Ascending aorta (tissue), 2 donors: ENCODE measurements at regions not wholly inside any gene's neighbourhood (a gene's known extent, or its start where the extent isn't known, plus 50 kb on each side); places are given as distances from the start of the nearest gene placed in this dataset.

Source experiments
- DNase-seq, 2 donors: peaks; one replicate each; pipeline ENCODE4 v3.0.0-alpha.2; 2019; ENCODE audit warnings: low spot score in 2 of 2
- H3K27ac ChIP-seq, 2 donors: fragments of 200-600 bp; sonication (generic); one replicate each; pipeline ENCODE4 v1.5.1; 2016 to 2017; ENCODE audit warnings: mild to moderate bottlenecking in 1 of 2
- H3K27me3 ChIP-seq: fragments of 200-600 bp; sonication (generic); one replicate; pipeline ENCODE4 v1.5.1; 2017
- H3K36me3 ChIP-seq, 2 donors: fragments of 200-600 bp; sonication (generic); one replicate each; pipeline ENCODE4 v1.5.1; 2016
- H3K4me1 ChIP-seq, 2 donors: fragments of 200-600 bp; sonication (generic); one replicate each; pipeline ENCODE4 v1.5.1; 2016 to 2017; ENCODE audit warnings: mild to moderate bottlenecking in 1 of 2
- H3K4me3 ChIP-seq, 2 donors: fragments of 200-600 bp; sonication (generic); one replicate each; pipeline ENCODE4 v1.5.1; 2016 to 2017; ENCODE audit warnings: mild to moderate bottlenecking in 1 of 2
- H3K9me3 ChIP-seq, 2 donors: fragments of 200-600 bp; sonication (generic); one replicate each; pipeline ENCODE4 v1.5.1; 2016
- intact Hi-C: fragments of 100-400 bp; cut with DNase I; formaldehyde crosslinking; loops from one replicate; pipeline ENCODE4 v1.15.1; 2023
- TF ChIP-seq, protein P1 (sequence below), 3 experiments: fragments of 200-600 bp in 2 of 3; fragments of 450-650 bp in 1 of 3; sonication (generic) in 2 of 3; IDR thresholded peaks; one replicate each; pipeline ENCODE4 v1.5.1; 2016 to 2019; ENCODE audit warnings: antibody characterized with exemption in 3 of 3, mild to moderate bottlenecking in 1 of 3, moderate library complexity in 1 of 3

DNA sequence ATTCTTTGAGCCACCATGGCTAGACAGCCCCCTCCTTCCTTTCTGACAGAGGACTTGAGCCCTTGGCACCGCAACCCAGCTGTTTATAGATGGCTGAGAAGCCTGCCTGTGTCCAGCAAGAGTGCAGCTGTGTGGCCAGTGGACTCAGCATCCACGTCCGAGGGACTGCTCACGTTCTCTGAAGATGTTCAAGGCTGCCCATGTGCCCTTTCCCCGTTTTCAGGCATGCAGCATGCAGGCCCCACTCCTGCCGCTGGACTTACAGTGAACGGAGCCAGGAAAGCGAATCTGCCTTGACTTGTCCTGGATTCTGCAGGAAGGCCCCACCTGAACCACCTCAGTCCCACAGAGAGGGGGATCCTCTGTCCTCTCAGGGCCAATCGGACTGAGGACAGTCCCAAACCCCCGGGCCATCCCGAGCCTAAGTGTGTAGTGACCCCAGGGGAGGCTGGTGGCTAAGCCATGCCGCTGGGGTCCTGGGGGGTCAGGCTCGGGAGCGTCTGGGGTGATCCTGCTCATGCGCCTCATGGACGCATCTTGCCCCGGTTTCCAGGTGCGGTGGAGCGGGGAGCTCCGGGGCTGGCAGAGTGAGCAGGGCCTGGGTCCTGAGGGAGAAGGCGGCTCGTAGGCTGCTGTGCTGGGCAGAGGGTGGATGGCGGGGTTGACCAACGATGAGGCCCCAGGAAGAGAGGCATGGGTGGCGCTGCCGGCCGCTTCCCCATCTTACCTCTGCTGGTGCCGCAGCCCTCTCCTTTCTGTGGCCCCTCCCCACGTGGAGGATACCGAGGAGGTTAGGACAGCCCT lies 170.7 kb downstream of the CTTN start:
- TF ChIP-seq, protein P1, sequence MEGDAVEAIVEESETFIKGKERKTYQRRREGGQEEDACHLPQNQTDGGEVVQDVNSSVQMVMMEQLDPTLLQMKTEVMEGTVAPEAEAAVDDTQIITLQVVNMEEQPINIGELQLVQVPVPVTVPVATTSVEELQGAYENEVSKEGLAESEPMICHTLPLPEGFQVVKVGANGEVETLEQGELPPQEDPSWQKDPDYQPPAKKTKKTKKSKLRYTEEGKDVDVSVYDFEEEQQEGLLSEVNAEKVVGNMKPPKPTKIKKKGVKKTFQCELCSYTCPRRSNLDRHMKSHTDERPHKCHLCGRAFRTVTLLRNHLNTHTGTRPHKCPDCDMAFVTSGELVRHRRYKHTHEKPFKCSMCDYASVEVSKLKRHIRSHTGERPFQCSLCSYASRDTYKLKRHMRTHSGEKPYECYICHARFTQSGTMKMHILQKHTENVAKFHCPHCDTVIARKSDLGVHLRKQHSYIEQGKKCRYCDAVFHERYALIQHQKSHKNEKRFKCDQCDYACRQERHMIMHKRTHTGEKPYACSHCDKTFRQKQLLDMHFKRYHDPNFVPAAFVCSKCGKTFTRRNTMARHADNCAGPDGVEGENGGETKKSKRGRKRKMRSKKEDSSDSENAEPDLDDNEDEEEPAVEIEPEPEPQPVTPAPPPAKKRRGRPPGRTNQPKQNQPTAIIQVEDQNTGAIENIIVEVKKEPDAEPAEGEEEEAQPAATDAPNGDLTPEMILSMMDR (IDR thresholded peaks at IDR 0.05): no peak
- H3K27ac ChIP-seq: peak overlapping the region; percentile 50 to 70
- H3K36me3 ChIP-seq: no peaks in the 10 kb centered on the region
- intact Hi-C loops: no loop called here
- H3K27me3 ChIP-seq: no peaks in the 10 kb centered on the region
- no peaks in the 10 kb centered on the region for H3K9me3 ChIP-seq
- peaks cover 3 to 4% of the 10 kb centered on the region in 2 donors for H3K4me1 ChIP-seq
- DNase-seq: no peak
- H3K4me3 ChIP-seq: peak overlapping the region in 1 of 2 donors; percentile 64

DNA sequence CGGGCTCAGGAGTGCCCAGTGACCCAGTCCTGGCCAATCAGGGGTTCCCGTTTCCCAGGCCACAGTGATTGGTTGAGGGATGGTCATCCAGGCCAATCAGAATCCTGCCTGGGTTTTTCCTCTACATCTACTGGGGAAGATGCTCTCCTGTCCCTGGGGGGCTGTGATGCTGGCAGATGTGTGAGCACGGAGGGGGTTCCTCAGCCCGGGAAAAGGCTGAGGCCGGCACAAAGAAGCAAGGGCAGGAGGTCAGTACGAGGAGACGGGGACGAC lies 171.2 kb downstream of the CTTN start:
- TF ChIP-seq, protein P1 (IDR thresholded peaks at IDR 0.05): no peak
- DNase-seq: no peak
- intact Hi-C loops: no loop called here
- Histone ChIP-seq H3K36me3 (no peaks in the 10 kb centered on the region), H3K27me3 (no peaks in the 10 kb centered on the region), H3K4me1 (peaks cover 3 to 4% of the 10 kb centered on the region in 2 donors), H3K9me3 (no peaks in the 10 kb centered on the region), H3K4me3 (no peak overlapping the region), H3K27ac (no peak overlapping the region)

DNA sequence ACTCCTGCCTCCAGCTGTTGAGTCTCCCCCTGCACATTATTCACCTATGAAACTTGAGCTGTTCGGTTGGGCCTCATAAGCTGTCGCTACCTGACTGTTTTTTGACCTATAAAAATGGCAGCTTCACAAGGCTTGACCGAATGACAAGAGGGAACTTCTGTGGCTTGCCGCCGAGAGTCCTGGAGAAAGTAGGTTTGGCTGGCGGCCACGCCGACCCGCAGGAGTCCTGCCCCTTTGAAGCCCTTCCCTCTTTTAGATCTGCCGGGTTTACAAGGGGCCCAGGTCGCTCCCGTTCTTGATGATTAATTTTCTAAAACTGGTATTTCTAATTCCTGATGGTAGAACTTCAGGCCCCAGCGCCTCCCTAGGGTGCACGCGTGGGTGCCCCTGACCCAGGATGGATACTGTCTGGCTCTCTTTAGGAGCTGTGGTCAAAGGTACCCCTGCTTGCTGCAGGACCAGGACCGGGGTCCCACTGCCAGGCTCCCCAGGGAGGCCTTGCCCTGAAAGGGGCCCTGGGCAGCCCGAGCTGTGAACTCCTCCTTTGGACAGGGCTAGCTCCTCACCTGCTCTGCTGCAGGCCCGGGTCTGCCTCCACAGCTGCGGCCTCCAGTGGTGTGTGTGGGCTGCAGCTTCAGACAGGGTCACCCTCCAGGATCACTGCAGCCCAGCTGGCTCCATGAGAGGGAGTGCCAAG lies 171.8 kb downstream of the CTTN start:
- Histone ChIP-seq H3K36me3 (no peaks in the 10 kb centered on the region), H3K4me1 (peaks cover 3 to 4% of the 10 kb centered on the region in 2 donors), H3K27ac (no peak overlapping the region), H3K4me3 (no peak overlapping the region), H3K9me3 (no peaks in the 10 kb centered on the region), H3K27me3 (no peaks in the 10 kb centered on the region)
- no peak for DNase-seq
- intact Hi-C loops: no loop called here
- TF ChIP-seq, protein P1 (IDR thresholded peaks at IDR 0.05): no peak

DNA sequence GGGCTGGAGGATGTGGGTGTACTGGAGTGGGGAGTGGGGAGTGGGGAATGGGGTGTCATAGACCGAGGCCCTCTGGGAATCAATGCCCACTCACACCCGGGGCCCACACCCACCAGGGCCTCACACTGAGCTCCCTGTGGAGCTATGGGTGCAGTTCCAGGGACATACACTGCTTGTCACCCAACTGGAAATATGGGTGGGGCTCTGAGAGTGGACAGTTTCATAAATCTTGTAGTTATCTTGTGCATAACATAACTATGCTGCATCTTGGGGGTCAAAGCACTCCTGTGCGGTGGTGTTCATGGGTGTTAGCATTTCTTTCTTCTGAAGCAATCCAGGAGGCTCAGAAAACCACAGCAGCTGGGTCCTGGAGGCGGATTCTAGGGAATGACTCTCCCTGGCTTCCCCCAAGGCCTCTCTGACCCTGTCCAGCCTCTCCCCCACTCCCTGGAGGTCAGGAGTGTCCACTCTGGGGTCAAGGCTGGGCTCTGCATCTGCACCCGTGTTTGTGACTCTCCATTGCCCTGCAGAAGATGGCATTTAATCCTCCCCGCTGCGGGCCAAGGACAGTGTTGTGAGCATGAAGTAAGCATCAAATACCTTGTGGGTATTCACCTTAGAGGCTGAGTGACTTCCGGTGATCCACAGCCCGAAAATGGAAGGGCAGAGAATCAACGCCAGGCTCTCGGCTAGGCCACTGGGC lies 172.5 kb downstream of the CTTN start:
- Histone ChIP-seq H3K36me3 (no peaks in the 10 kb centered on the region), H3K9me3 (no peaks in the 10 kb centered on the region), H3K4me3 (no peak overlapping the region), H3K27me3 (no peaks in the 10 kb centered on the region), H3K27ac (no peak overlapping the region), H3K4me1 (peaks cover 3 to 4% of the 10 kb centered on the region in 2 donors)
- DNase-seq: no peak
- TF ChIP-seq, protein P1 (IDR thresholded peaks at IDR 0.05): no peak
- intact Hi-C loops: no loop called here

DNA sequence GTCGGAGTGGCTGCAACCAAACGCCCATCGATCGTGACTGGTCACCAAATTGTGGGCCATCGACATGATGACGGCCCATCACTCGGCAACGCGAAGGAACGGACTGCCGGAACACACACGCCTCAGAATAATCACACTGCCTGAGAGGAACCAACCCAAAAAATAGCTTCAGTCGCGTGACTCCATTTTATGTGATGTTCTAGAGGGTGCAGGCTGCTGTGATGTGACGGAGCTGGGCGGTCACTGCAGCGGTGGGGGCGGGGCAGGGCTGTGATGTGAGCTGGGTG lies 174.6 kb downstream of the CTTN start:
- intact Hi-C loops: no loop called here
- H3K27me3 ChIP-seq: no peaks in the 10 kb centered on the region
- H3K9me3 ChIP-seq: no peaks in the 10 kb centered on the region
- no peak overlapping the region for H3K4me3 ChIP-seq
- no peaks in the 10 kb centered on the region for H3K36me3 ChIP-seq
- TF ChIP-seq, protein P1 (IDR thresholded peaks at IDR 0.05): no peak
- H3K27ac ChIP-seq: no peak overlapping the region
- no peak for DNase-seq
- H3K4me1 ChIP-seq: peaks cover under 1 to 3% of the 10 kb centered on the region in 2 donors
